ENCODE measurements at regions not wholly inside any gene's neighbourhood (a gene's known extent, or its start where the extent isn't known, plus 50 kb on each side); places are given as distances from the start of the nearest gene placed in this dataset.

DNA sequence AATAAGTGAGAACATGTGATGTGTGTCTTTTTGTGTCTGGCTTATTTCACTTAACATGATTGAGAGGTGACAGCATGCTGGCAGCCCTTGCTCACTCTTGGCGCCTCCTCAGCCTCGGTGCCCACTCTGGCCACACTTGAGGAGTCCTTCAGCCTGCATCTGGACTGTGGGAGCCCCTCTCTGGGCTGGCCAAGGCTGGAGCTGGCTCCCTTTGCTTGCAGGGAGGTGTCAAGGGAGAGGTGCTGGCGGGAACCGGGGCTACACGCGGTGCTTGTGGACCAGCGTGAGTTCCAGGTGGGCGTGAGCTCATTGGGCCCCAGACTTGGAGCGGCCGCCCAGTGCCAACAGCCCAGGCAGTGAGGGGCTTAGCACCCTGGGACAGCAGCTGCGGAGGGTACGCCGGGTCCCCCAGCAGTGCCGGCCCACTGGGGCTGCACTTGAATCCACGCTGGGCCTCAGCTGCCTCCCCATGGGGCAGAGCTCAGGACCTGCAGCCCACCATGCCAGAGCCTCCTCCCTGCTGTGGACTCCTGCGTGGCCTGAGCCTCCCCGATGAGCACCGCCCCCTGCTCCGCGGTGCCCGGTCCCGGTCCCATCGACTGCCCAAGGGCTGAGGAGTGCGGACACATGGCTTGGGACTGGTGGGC, 658.6 kb downstream of the GRXCR1 start (continued):
- TF ChIP-seq, protein P1, sequence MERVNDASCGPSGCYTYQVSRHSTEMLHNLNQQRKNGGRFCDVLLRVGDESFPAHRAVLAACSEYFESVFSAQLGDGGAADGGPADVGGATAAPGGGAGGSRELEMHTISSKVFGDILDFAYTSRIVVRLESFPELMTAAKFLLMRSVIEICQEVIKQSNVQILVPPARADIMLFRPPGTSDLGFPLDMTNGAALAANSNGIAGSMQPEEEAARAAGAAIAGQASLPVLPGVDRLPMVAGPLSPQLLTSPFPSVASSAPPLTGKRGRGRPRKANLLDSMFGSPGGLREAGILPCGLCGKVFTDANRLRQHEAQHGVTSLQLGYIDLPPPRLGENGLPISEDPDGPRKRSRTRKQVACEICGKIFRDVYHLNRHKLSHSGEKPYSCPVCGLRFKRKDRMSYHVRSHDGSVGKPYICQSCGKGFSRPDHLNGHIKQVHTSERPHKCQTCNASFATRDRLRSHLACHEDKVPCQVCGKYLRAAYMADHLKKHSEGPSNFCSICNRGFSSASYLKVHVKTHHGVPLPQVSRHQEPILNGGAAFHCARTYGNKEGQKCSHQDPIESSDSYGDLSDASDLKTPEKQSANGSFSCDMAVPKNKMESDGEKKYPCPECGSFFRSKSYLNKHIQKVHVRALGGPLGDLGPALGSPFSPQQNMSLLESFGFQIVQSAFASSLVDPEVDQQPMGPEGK (CRISPR knock-in tag; IDR thresholded peaks at IDR 0.05; ENCODE audit: borderline replicate concordance), result no peak
- no peak for TF ChIP-seq HNRNPUL1 (IDR thresholded peaks at IDR 0.05; ENCODE audit: low read length)

- Histone ChIP-seq H3K4me3 (no peak overlapping the region), H3K79me2 (ENCODE audit: control insufficient read depth, insufficient read depth, low read length) (no peaks in the 10 kb centered on the region), H3K9ac (ENCODE audit: insufficient read depth in 1 of 2, low read depth in 2 of 2, low read length in 2 of 2) (no peak overlapping the region), H3K36me3 (ENCODE audit: control insufficient read depth, insufficient read depth, low read length) (no peaks in the 10 kb centered on the region), H3K9me3 (replicated peaks; ENCODE audit: control insufficient read depth, insufficient read depth, low read depth, low read length) (no peaks in the 10 kb centered on the region), H4K20me1 (replicated peaks; ENCODE audit: control insufficient read depth, insufficient read depth, low read length) (no peaks in the 10 kb centered on the region), H2AFZ (ENCODE audit: low read depth, low read length) (no peak overlapping the region), H3K4me1 (replicated peaks in 1 of 2; ENCODE audit: control insufficient read depth in 2 of 2, insufficient read depth in 2 of 2, low read length in 2 of 2) (no peaks in the 10 kb centered on the region; a peak in 1 of 5 replicates), H3K9me1 (ENCODE audit: control insufficient read depth, insufficient read depth, low read length) (no peaks in the 10 kb centered on the region), H3K27ac (ENCODE audit: extremely low read depth, low read depth, low read length) (no peak overlapping the region), H3K4me2 (ENCODE audit: insufficient read depth, low read length) (no peak overlapping the region), H3K27me3 (ENCODE audit: control insufficient read depth in 2 of 2, insufficient read depth in 2 of 2, low read length in 2 of 2) (no peaks in the 10 kb centered on the region)
- TF ChIP-seq HCFC1 (IDR thresholded peaks at IDR 0.05; ENCODE audit: low read depth, low read length) (no peak), EGR1 (conservative IDR thresholded peaks at IDR 0.05) (no peak), CXXC5 (CRISPR knock-in tag; IDR thresholded peaks at IDR 0.05) (no peak), ARHGAP35 (IDR thresholded peaks at IDR 0.05; ENCODE audit: partially characterized antibody) (no peak), CREB5 (CRISPR knock-in tag; IDR thresholded peaks at IDR 0.05) (no peak), CHD2 (IDR thresholded peaks at IDR 0.05; ENCODE audit: low read depth, low read length) (no peak)
- TF ChIP-seq, protein P2, sequence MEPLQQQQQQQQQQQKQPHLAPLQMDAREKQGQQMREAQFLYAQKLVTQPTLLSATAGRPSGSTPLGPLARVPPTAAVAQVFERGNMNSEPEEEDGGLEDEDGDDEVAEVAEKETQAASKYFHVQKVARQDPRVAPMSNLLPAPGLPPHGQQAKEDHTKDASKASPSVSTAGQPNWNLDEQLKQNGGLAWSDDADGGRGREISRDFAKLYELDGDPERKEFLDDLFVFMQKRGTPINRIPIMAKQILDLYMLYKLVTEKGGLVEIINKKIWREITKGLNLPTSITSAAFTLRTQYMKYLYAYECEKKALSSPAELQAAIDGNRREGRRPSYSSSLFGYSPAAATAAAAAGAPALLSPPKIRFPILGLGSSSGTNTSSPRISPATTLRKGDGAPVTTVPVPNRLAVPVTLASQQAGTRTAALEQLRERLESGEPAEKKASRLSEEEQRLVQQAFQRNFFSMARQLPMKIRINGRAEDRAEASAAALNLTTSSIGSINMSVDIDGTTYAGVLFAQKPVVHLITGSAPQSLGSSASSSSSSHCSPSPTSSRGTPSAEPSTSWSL (CRISPR knock-in tag; IDR thresholded peaks at IDR 0.05; ENCODE audit: borderline replicate concordance), result no peak
- 7% methylated on average over 1 of the region's 1 CpG for WGBS (ENCODE audit: insufficient coverage, low coverage, missing lambda C conversion rate)
- in situ Hi-C loops (cut with MboI) (no loop called here), intact Hi-C loops (cut with micrococcal nuclease) (no loop called here)
- DNase-seq (ENCODE audit: extremely low read depth in 1 of 4, low spot score in 3 of 4) (no peak), FAIRE-seq (no peak), ATAC-seq (no peak)
- no TSS peak for BruUV-seq (replicated peaks)
- ChIA-PET CTCF (ENCODE audit: low intra/inter-chr PET ratio) (no interaction called here), POLR2A (no interaction called here)
These were observed 663.7 kb downstream of the GRXCR1 start for GRCh38 chr4:43556262-43556661.
